NCI-H82 treated with DMSO at 0.1 percent for 48 hours (cell line): ENCODE measurements at regions not wholly inside any gene's neighbourhood (a gene's known extent, or its start where the extent isn't known, plus 50 kb on each side); places are given as distances from the start of the nearest gene placed in this dataset.
"Not testable (repeated sequence)": the region's sequence is repeated elsewhere in the genome, so short reads cannot be mapped to it uniquely, and the experiment has no call there.

Source experiments
- DNase-seq: peaks from one replicate; lab custom pipeline; 2025; ENCODE audit not compliant: unreplicated experiment; lab: John Stamatoyannopoulos, UW

GRCh38 chr10:131042015-131042414, 269.5 kb downstream of the TCERG1L start:
- DNase-seq: not testable (repeated sequence)
